HCT116 (cell line): ENCODE measurements at regions not wholly inside any gene's neighbourhood (a gene's known extent, or its start where the extent isn't known, plus 50 kb on each side); places are given as distances from the start of the nearest gene placed in this dataset.

Experiments
- ATAC-seq: fragments of 200-7000 bp; cut with Tn5 transposase; 2 replicates; pipeline ENCODE4 v1.9.1; 2020; ENCODE audit warnings: mild to moderate bottlenecking, moderate library complexity
- BruUV-seq: library from RNA; stranded (reverse); fragments of 400-500 nt; replicated peaks from 2 replicates; lab custom pipeline; 2021; lab: Mats Ljungman, UMichigan
- CTCF ChIA-PET: fragments of 300-600 bp; sonication (Branson Sonifier 250); formaldehyde crosslinking; loops from one replicate; lab custom pipeline; 2021; ENCODE audit warnings: antibody characterized with exemption; lab: Charles Lee
- POLR2A ChIA-PET: fragments of 300-600, 350-600 bp; sonication (Branson Sonifier 250); formaldehyde crosslinking; loops from one replicate; lab custom pipeline; 2021; ENCODE audit warnings: antibody characterized with exemption; lab: Charles Lee
- RAD21 ChIA-PET, 2 experiments: fragments of 300-600 bp; sonication (Branson Sonifier 250); formaldehyde crosslinking; loops; one replicate each; lab custom pipeline; 2023; ENCODE audit warnings: low total read pairs in 2 of 2; ENCODE audit not compliant: uncharacterized antibody in 2 of 2, unreplicated experiment in 2 of 2, low non-redundant PET in 1 of 2; lab: Charles Lee
- DNase-seq: peaks from one replicate; pipeline ENCODE4 v3.0.0-alpha.2; 2010; ENCODE audit warnings: low read depth, low spot score
- H2AFZ ChIP-seq: fragments of 200-600 bp; shearing (Covaris generic), sonication (generic); 2 replicates; pipeline ENCODE4 v1.6.1; 2017; ENCODE audit warnings: low read depth, mixed run types, mixed read lengths, antibody characterized with exemption, low read length; ENCODE audit not compliant: poor library complexity, severe bottlenecking
- H3K27ac ChIP-seq: 2 replicates; pipeline ENCODE4 v1.5.1; 2012; ENCODE audit warnings: low read depth, low read length
- H3K27me3 ChIP-seq: fragments of 200-600 bp; sonication (generic); 2 replicates; pipeline ENCODE4 v1.6.1; 2016; ENCODE audit warnings: mixed run types, low read length, mixed read lengths; ENCODE audit not compliant: insufficient read depth
- H3K36me3 ChIP-seq, 2 experiments: fragments of 200-500 bp in 1 of 2; fragments of 200-600 bp in 1 of 2; sonication (Bioruptor generic) in 1 of 2; sonication (generic) in 1 of 2; 2 replicates each; pipeline versions ENCODE4 v1.5.1 to v1.6.1; 2014 to 2016; ENCODE audit warnings: low read length in 2 of 2, inconsistent platforms in 1 of 2, mixed read lengths in 1 of 2, mixed run types in 1 of 2; ENCODE audit not compliant: insufficient read depth in 2 of 2, control insufficient read depth in 1 of 2
- H3K4me1 ChIP-seq, 2 experiments: fragments of 200-600 bp in 1 of 2; sonication (generic) in 1 of 2; 2 replicates each; pipeline versions ENCODE4 v1.5.1 to v1.6.1; 2012 to 2017; ENCODE audit warnings: low read length in 2 of 2, inconsistent platforms in 1 of 2, mild to moderate bottlenecking in 1 of 2, mixed read lengths in 1 of 2, mixed run types in 1 of 2, moderate library complexity in 1 of 2; ENCODE audit not compliant: insufficient read depth in 2 of 2, control insufficient read depth in 1 of 2
- H3K4me2 ChIP-seq: fragments of 200-600 bp; sonication (generic); 2 replicates; pipeline ENCODE4 v1.6.1; 2017; ENCODE audit warnings: mixed run types, low read length, mixed read lengths
- H3K4me3 ChIP-seq, 2 experiments: fragments of 200-600 bp in 1 of 2; sonication (generic) in 1 of 2; replicated peaks in 1 of 2; 2 replicates each; pipeline ENCODE4 v1.5.1; 2011 to 2016; ENCODE audit warnings: low read length in 2 of 2, control low read depth in 1 of 2, low read depth in 1 of 2, mild to moderate bottlenecking in 1 of 2, mixed read lengths in 1 of 2, mixed run types in 1 of 2
- H3K79me2 ChIP-seq: fragments of 200-600 bp; sonication (generic); 2 replicates; pipeline ENCODE4 v1.6.1; 2017; ENCODE audit warnings: mild to moderate bottlenecking, mixed run types, low read length, moderate library complexity, mixed read lengths; ENCODE audit not compliant: insufficient read depth
- H3K9ac ChIP-seq: fragments of 200-600 bp; sonication (generic); 2 replicates; pipeline ENCODE4 v1.6.1; 2016; ENCODE audit warnings: low read length, mixed read lengths
- H3K9me2 ChIP-seq: fragments of 200-600 bp; sonication (generic), shearing (Covaris generic); 2 replicates; pipeline ENCODE4 v1.6.1; 2017; ENCODE audit warnings: mixed run types, mild to moderate bottlenecking, moderate library complexity; ENCODE audit not compliant: insufficient read depth
- H3K9me3 ChIP-seq, 2 experiments: fragments of 200-500 bp in 1 of 2; fragments of 200-600 bp in 1 of 2; sonication (Bioruptor generic) in 1 of 2; sonication (generic) in 1 of 2; 2 replicates each; pipeline ENCODE4 v1.6.1; 2014 to 2017; ENCODE audit warnings: low read length in 2 of 2, mixed read lengths in 2 of 2, inconsistent platforms in 1 of 2, low read depth in 1 of 2, mild to moderate bottlenecking in 1 of 2, mixed run types in 1 of 2, moderate library complexity in 1 of 2; ENCODE audit not compliant: control insufficient read depth in 1 of 2, insufficient read depth in 1 of 2
- H4K20me1 ChIP-seq: fragments of 200-600 bp; sonication (generic), shearing (Covaris generic); 2 replicates; pipeline ENCODE4 v1.6.1; 2017; ENCODE audit warnings: mixed run types, mild to moderate bottlenecking, moderate library complexity; ENCODE audit not compliant: insufficient read depth
- CBX3 ChIP-seq: IDR thresholded peaks from 2 replicates; pipeline ENCODE4 v1.6.1; 2012; ENCODE audit warnings: low read depth
- CEBPB ChIP-seq: IDR thresholded peaks from 2 replicates; pipeline ENCODE4 v1.6.1; 2012; ENCODE audit warnings: low read depth
- ELF1 ChIP-seq: IDR thresholded peaks from 2 replicates; pipeline ENCODE4 v1.6.1; 2012; ENCODE audit warnings: low read depth, borderline replicate concordance
- EZH2 ChIP-seq: fragments of 200-600 bp; sonication (generic); IDR thresholded peaks from 2 replicates; pipeline ENCODE4 v1.6.1; 2017; ENCODE audit warnings: antibody characterized with exemption, mixed run types
- EZH2phosphoT487 ChIP-seq: fragments of 200-600 bp; IDR thresholded peaks from 2 replicates; pipeline ENCODE4 v1.6.1; 2018; ENCODE audit warnings: antibody characterized with exemption, borderline replicate concordance
- FOSL1 ChIP-seq: IDR thresholded peaks from 2 replicates; pipeline ENCODE4 v1.6.1; 2012; ENCODE audit warnings: low read depth
- JUND ChIP-seq: IDR thresholded peaks from 2 replicates; pipeline ENCODE4 v1.6.1; 2012
- POLR2A ChIP-seq: IDR thresholded peaks from 2 replicates; pipeline ENCODE4 v1.7.0; 2011; ENCODE audit warnings: borderline replicate concordance; ENCODE audit not compliant: insufficient read depth, insufficient read length; ENCODE audit errors: extremely low read depth
- SIN3A ChIP-seq: IDR thresholded peaks from 2 replicates; pipeline ENCODE4 v1.6.1; 2012; ENCODE audit warnings: low read depth
- SP1 ChIP-seq: IDR thresholded peaks from 2 replicates; pipeline ENCODE4 v1.6.1; 2012; ENCODE audit warnings: low read depth
- TCF7L2 ChIP-seq: IDR thresholded peaks from 2 replicates; pipeline ENCODE4 v1.7.0; 2011; ENCODE audit warnings: borderline replicate concordance, inconsistent platforms; ENCODE audit not compliant: insufficient read depth, insufficient read length; ENCODE audit errors: extremely low read depth
- ZFX ChIP-seq: fragments of 450-650 bp; IDR thresholded peaks from 2 replicates; pipeline ENCODE4 v1.6.1; 2017
- ZNF274 ChIP-seq: fragments of 200-500 bp; sonication (Bioruptor generic); IDR thresholded peaks from 2 replicates; pipeline ENCODE4 v1.6.1; 2014; ENCODE audit warnings: mild to moderate bottlenecking, low read depth, low read length, inconsistent platforms
- intact Hi-C: fragments of 100-400 bp; cut with micrococcal nuclease; formaldehyde crosslinking; loops from 2 replicates; pipeline ENCODE4 v1.10.0; 2022
- TF ChIP-seq, protein P1 (sequence below): IDR thresholded peaks from 2 replicates; pipeline ENCODE4 v1.6.1; 2012; ENCODE audit warnings: low read depth
- TF ChIP-seq, protein P2 (sequence below), 3 experiments: fragments of 200-600 bp in 1 of 3; sonication (generic) in 1 of 3; IDR thresholded peaks in 2 of 3; conservative IDR thresholded peaks in 1 of 3; 2 replicates each; pipeline ENCODE4 v1.5.1; 2012 to 2017; ENCODE audit warnings: low read depth in 2 of 3, low read length in 2 of 3, antibody characterized with exemption in 1 of 3, borderline replicate concordance in 1 of 3, control low read depth in 1 of 3, mild to moderate bottlenecking in 1 of 3, mixed read lengths in 1 of 3, mixed run types in 1 of 3, moderate library complexity in 1 of 3; ENCODE audit not compliant: insufficient read depth in 1 of 3

DNA sequence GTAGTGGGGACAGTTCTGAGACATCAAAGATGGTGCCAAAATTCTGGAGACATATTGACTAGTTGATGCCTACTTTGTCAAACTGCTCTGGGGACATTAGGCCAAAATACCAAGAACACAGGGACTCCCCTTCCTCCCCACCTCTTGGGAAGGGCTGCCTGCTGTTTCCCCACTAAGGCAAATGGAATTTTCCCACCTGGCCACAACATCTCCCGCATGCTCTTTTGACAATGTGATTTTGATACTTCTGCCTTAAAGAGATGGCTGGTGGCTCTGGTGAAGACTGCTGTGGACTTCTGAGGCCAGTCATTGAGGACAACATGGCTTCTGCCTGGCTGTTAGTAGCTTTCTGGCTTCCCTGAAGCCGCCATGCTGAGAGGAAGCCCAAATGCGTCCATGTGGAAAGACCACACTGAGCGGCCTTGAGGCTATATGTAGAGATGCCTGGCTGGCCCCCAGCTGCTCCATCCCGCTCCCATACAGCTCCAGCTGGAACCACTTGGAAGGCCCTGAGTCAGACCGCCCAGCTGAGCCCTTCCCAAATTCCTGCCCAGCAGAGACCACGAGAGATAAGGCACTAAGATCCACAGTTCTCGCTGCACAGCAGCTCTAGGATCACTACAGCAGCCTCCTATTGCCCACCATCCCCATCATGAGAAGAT, 226.7 kb downstream of the SYK start:
- H3K36me3 ChIP-seq: no peaks in the 10 kb centered on the region
- no peaks in the 10 kb centered on the region for H3K4me1 ChIP-seq
- BruUV-seq: no TSS peak
- H2AFZ ChIP-seq: no peak overlapping the region
- ATAC-seq: no peak
- intact Hi-C loops: no loop called here
- no peak overlapping the region for H3K9ac ChIP-seq
- H3K9me3 ChIP-seq: no peaks in the 10 kb centered on the region
- H4K20me1 ChIP-seq: no peaks in the 10 kb centered on the region
- CTCF ChIA-PET: no interaction called here
- RAD21 ChIA-PET: no interaction called here
- H3K4me3 ChIP-seq: no peak overlapping the region
- no peaks in the 10 kb centered on the region for H3K79me2 ChIP-seq
- 0 out of 2 replicates have a peak, but pooled peaks cover 3% of the 10 kb centered on the region for H3K9me2 ChIP-seq
- TF ChIP-seq CBX3: no peak
- TF ChIP-seq ZFX: no peak
- TF ChIP-seq JUND: no peak
- no peak for TF ChIP-seq POLR2A
- no peak for TF ChIP-seq FOSL1
- TF ChIP-seq EZH2: no peak
- TF ChIP-seq TCF7L2: no peak
- TF ChIP-seq SIN3A: no peak
- no peak for TF ChIP-seq SP1
- no peak overlapping the region for H3K27ac ChIP-seq
- no peak for DNase-seq
- no peaks in the 10 kb centered on the region for H3K27me3 ChIP-seq
- H3K4me2 ChIP-seq: no peak overlapping the region
- POLR2A ChIA-PET: no interaction called here

DNA sequence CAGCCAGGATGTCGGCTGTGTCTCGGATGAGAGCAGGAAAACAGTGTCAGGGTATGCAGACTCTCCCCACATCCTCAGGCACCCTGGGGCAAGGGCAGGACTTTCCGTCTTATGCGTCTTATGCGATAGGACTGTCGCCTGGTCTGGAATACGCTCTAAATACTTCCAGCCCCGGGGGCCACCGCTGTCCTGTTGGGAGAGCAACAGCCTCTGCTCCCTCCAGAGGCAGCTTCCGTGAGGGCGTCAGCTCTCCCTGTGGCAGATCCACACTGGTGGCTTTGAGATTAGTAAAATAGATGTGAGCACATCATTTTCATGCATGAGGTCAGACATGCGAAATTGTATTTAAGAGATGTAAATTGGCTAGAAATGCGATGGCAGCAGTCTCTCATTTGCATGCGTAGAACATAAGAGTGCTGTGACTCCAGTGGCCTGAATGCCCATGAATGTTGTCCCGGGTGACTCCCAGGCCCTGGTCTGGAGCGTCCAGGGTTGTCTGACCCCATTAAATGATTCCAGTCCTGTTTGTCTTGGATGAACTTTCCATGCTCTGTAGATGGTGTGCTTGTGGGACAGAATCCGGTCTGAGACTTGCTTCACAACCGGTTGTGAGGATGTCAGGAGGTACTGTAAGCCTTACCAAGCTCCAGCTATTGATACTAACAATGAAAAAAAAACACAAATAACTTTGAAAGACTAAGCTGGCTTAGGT, 228.2 kb downstream of the SYK start:
- no peaks in the 10 kb centered on the region for H3K9me3 ChIP-seq
- no peak overlapping the region for H3K9ac ChIP-seq
- ATAC-seq: no peak
- no TSS peak for BruUV-seq
- H4K20me1 ChIP-seq: no peaks in the 10 kb centered on the region
- no peak overlapping the region for H2AFZ ChIP-seq
- peaks cover 0 to 4% of the 10 kb centered on the region in 2 experiments; a peak in 2 of 4 replicates for H3K4me1 ChIP-seq
- H3K4me3 ChIP-seq: no peak overlapping the region
- ChIA-PET RAD21 (no interaction called here), POLR2A (no interaction called here), CTCF (no interaction called here)
- no peaks in the 10 kb centered on the region for H3K79me2 ChIP-seq
- no peak overlapping the region for H3K4me2 ChIP-seq
- H3K9me2 ChIP-seq: no peaks in the 10 kb centered on the region
- intact Hi-C loops: no loop called here
- no peak overlapping the region for H3K27ac ChIP-seq
- H3K36me3 ChIP-seq: no peaks in the 10 kb centered on the region
- DNase-seq: no peak
- H3K27me3 ChIP-seq: no peaks in the 10 kb centered on the region
- TF ChIP-seq TCF7L2 (no peak), EZH2 (no peak), ELF1 (no peak), SP1 (no peak), CEBPB (no peak), EZH2phosphoT487 (no peak), ZNF274 (no peak)
- TF ChIP-seq, protein P1, sequence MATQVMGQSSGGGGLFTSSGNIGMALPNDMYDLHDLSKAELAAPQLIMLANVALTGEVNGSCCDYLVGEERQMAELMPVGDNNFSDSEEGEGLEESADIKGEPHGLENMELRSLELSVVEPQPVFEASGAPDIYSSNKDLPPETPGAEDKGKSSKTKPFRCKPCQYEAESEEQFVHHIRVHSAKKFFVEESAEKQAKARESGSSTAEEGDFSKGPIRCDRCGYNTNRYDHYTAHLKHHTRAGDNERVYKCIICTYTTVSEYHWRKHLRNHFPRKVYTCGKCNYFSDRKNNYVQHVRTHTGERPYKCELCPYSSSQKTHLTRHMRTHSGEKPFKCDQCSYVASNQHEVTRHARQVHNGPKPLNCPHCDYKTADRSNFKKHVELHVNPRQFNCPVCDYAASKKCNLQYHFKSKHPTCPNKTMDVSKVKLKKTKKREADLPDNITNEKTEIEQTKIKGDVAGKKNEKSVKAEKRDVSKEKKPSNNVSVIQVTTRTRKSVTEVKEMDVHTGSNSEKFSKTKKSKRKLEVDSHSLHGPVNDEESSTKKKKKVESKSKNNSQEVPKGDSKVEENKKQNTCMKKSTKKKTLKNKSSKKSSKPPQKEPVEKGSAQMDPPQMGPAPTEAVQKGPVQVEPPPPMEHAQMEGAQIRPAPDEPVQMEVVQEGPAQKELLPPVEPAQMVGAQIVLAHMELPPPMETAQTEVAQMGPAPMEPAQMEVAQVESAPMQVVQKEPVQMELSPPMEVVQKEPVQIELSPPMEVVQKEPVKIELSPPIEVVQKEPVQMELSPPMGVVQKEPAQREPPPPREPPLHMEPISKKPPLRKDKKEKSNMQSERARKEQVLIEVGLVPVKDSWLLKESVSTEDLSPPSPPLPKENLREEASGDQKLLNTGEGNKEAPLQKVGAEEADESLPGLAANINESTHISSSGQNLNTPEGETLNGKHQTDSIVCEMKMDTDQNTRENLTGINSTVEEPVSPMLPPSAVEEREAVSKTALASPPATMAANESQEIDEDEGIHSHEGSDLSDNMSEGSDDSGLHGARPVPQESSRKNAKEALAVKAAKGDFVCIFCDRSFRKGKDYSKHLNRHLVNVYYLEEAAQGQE: no peak
- TF ChIP-seq, protein P2, sequence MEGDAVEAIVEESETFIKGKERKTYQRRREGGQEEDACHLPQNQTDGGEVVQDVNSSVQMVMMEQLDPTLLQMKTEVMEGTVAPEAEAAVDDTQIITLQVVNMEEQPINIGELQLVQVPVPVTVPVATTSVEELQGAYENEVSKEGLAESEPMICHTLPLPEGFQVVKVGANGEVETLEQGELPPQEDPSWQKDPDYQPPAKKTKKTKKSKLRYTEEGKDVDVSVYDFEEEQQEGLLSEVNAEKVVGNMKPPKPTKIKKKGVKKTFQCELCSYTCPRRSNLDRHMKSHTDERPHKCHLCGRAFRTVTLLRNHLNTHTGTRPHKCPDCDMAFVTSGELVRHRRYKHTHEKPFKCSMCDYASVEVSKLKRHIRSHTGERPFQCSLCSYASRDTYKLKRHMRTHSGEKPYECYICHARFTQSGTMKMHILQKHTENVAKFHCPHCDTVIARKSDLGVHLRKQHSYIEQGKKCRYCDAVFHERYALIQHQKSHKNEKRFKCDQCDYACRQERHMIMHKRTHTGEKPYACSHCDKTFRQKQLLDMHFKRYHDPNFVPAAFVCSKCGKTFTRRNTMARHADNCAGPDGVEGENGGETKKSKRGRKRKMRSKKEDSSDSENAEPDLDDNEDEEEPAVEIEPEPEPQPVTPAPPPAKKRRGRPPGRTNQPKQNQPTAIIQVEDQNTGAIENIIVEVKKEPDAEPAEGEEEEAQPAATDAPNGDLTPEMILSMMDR (IDR thresholded peaks at IDR 0.05 in 2 of 3, conservative IDR thresholded peaks at IDR 0.05 in 1 of 3; ENCODE audit: borderline replicate concordance in 1 of 3, insufficient read depth in 1 of 3, low read depth in 2 of 3, low read length in 2 of 3): no peak
